Endothelial cell of umbilical vein (primary cell): ENCODE measurements at regions not wholly inside any gene's neighbourhood (a gene's known extent, or its start where the extent isn't known, plus 50 kb on each side); places are given as distances from the start of the nearest gene placed in this dataset.

ENCODE experiments used
- BruUV-seq: library from RNA; stranded (reverse); fragments of 400-500 nt; replicated peaks from 2 replicates; lab custom pipeline; 2021; lab: Mats Ljungman, UMichigan
- CTCF ChIA-PET: fragments of 300-600, 350-600 bp; sonication (Branson Sonifier 250); formaldehyde crosslinking; loops from one replicate; lab custom pipeline; 2021; ENCODE audit warnings: antibody characterized with exemption, inconsistent platforms; lab: Charles Lee
- POLR2A ChIA-PET: fragments of 300-600, 350-600 bp; sonication (Branson Sonifier 250); formaldehyde crosslinking; loops from one replicate; lab custom pipeline; 2021; ENCODE audit warnings: antibody characterized with exemption, inconsistent platforms; lab: Charles Lee
- DNase-seq: peaks from one replicate; pipeline ENCODE4 v3.0.0-alpha.2; 2011; ENCODE audit warnings: low read depth, low spot score
- FAIRE-seq: peaks from 2 replicates; lab custom pipeline; 2011; peaks lifted over from hg19 to GRCh38; lab: Jason Lieb, UNC
- H2AFZ ChIP-seq: 2 replicates; pipeline ENCODE4 v1.6.0; 2012; ENCODE audit warnings: low read depth, low read length, control low read depth, inconsistent platforms
- H3K27ac ChIP-seq: 2 replicates; pipeline ENCODE4 v1.5.1; 2011; ENCODE audit warnings: low read depth, mild to moderate bottlenecking, control low read depth, low read length, moderate library complexity; ENCODE audit not compliant: insufficient read depth
- H3K27me3 ChIP-seq, 2 experiments: 2 replicates each; pipeline versions ENCODE4 v1.6.0 to v1.6.1; 2011; ENCODE audit warnings: low read length in 2 of 2, mixed read lengths in 1 of 2; ENCODE audit not compliant: control insufficient read depth in 2 of 2, insufficient read depth in 2 of 2
- H3K36me3 ChIP-seq, 2 experiments: 2 replicates in 1 of 2; 3 replicates in 1 of 2; pipeline ENCODE4 v1.5.1; 2011; ENCODE audit warnings: low read length in 2 of 2, mild to moderate bottlenecking in 1 of 2, moderate library complexity in 1 of 2; ENCODE audit not compliant: control insufficient read depth in 2 of 2, insufficient read depth in 2 of 2; ENCODE audit errors: extremely low read depth in 1 of 2
- H3K4me1 ChIP-seq: 3 replicates; pipeline ENCODE4 v1.5.1; 2011; ENCODE audit warnings: mild to moderate bottlenecking, low read length; ENCODE audit not compliant: control insufficient read depth, insufficient read depth; ENCODE audit errors: extremely low read depth
- H3K4me2 ChIP-seq: 2 replicates; pipeline ENCODE4 v1.6.1; 2011; ENCODE audit warnings: low read length, control low read depth, mixed read lengths; ENCODE audit not compliant: insufficient read depth
- H3K4me3 ChIP-seq, 3 experiments: fragments of 200-600 bp in 1 of 3; sonication (generic), shearing (Covaris generic) in 1 of 3; replicated peaks in 1 of 3; 2 replicates each; pipeline ENCODE4 v1.5.1; 2011 to 2016; ENCODE audit warnings: control low read depth in 3 of 3, low read length in 3 of 3, mild to moderate bottlenecking in 2 of 3, inconsistent platforms in 1 of 3, low read depth in 1 of 3, moderate library complexity in 1 of 3; ENCODE audit not compliant: insufficient read depth in 1 of 3
- H3K79me2 ChIP-seq: 2 replicates; pipeline ENCODE4 v1.6.0; 2012; ENCODE audit warnings: low read length, inconsistent platforms; ENCODE audit not compliant: control insufficient read depth, insufficient read depth
- H3K9ac ChIP-seq: replicated peaks from 2 replicates; pipeline ENCODE3; 2011; ENCODE audit warnings: low read length, control low read depth; ENCODE audit not compliant: insufficient read depth; ENCODE audit errors: extremely low read depth
- H3K9me1 ChIP-seq: replicated peaks from 3 replicates; pipeline ENCODE4 v1.6.0; 2011; ENCODE audit warnings: mild to moderate bottlenecking, low read length; ENCODE audit not compliant: control insufficient read depth, insufficient read depth; ENCODE audit errors: extremely low read depth
- H3K9me3 ChIP-seq: replicated peaks from 2 replicates; pipeline ENCODE4 v1.5.1; 2012; ENCODE audit warnings: low read length, inconsistent platforms; ENCODE audit not compliant: control insufficient read depth, insufficient read depth
- H4K20me1 ChIP-seq: replicated peaks from 2 replicates; pipeline ENCODE3; 2011; ENCODE audit warnings: mild to moderate bottlenecking, low read length; ENCODE audit not compliant: control insufficient read depth, insufficient read depth; ENCODE audit errors: extremely low read depth
- CTCF ChIP-seq, 2 donors: IDR thresholded peaks; 1 replicate in 1 of 2; 2 replicates in 1 of 2; pipeline ENCODE4 v1.5.1; 2011; ENCODE audit warnings: low read length in 2 of 2, mild to moderate bottlenecking in 2 of 2, moderate library complexity in 2 of 2, control low read depth in 1 of 2, inconsistent platforms in 1 of 2, low read depth in 1 of 2; ENCODE audit not compliant: insufficient read depth in 1 of 2; ENCODE audit errors: extremely low read depth in 1 of 2
- EZH2 ChIP-seq: IDR thresholded peaks from 2 replicates; pipeline ENCODE4 v1.6.1; 2012; ENCODE audit warnings: borderline replicate concordance, low read depth, mild to moderate bottlenecking, moderate library complexity, low read length, inconsistent platforms; ENCODE audit not compliant: severe bottlenecking
- FOS ChIP-seq: IDR thresholded peaks from 2 replicates; pipeline ENCODE4 v1.6.1; 2011; ENCODE audit warnings: mild to moderate bottlenecking, low read length, moderate library complexity, borderline replicate concordance; ENCODE audit not compliant: insufficient read depth
- GATA2 ChIP-seq: IDR thresholded peaks from 2 replicates; pipeline ENCODE4 v1.7.0; 2011; ENCODE audit warnings: low read depth, mild to moderate bottlenecking, moderate library complexity, mixed read lengths, low read length; ENCODE audit not compliant: insufficient read length, insufficient read depth
- JUN ChIP-seq: IDR thresholded peaks from 2 replicates; pipeline ENCODE4 v1.6.1; 2011; ENCODE audit warnings: borderline replicate concordance, low read depth; ENCODE audit not compliant: insufficient read length, insufficient read depth
- MAX ChIP-seq: IDR thresholded peaks from 2 replicates; pipeline ENCODE4 v1.6.1; 2011; ENCODE audit not compliant: insufficient read depth, insufficient read length
- MYC ChIP-seq: IDR thresholded peaks from one replicate; pipeline ENCODE4 v1.6.1; 2011; ENCODE audit warnings: mild to moderate bottlenecking, low read depth, low read length
- POLR2A ChIP-seq: IDR thresholded peaks from 2 replicates; pipeline ENCODE4 v1.6.1; 2012; ENCODE audit warnings: low read depth, mild to moderate bottlenecking, control low read depth, low read length
- POLR2AphosphoS5 ChIP-seq: IDR thresholded peaks from 2 replicates; pipeline ENCODE4 v1.6.1; 2012; ENCODE audit warnings: low read depth, mild to moderate bottlenecking, control low read depth, low read length, moderate library complexity; ENCODE audit not compliant: insufficient read depth
- dilution Hi-C: fragments of 300-500 bp; cut with MboI; formaldehyde crosslinking; loops from one replicate; pipeline ENCODE4 v1.15.0; 2019; ENCODE audit warnings: low sequenced_read_pairs; ENCODE audit not compliant: extremely low pct_ligation_motif_present
- intact Hi-C: fragments of 100-400 bp; cut with micrococcal nuclease; formaldehyde crosslinking; loops from one replicate; pipeline ENCODE4 v1.10.0; 2022

GRCh38 chr13:110822669-110822945 lies 92.3 kb downstream of the ANKRD10 start:
- no peak for DNase-seq
- H3K9me3 ChIP-seq, result no peaks in the 10 kb centered on the region
- BruUV-seq, result no TSS peak
- no peaks in the 10 kb centered on the region for H4K20me1 ChIP-seq
- intact Hi-C loops, result no loop called here
- CTCF ChIA-PET, result interaction anchor here (2.1 kb wide), 1 partner anchor 229 kb away, joined by 10 read pairs; no protein-coding TSS in a partner anchor
- POLR2A ChIA-PET, result no interaction called here
- no peak overlapping the region for H2AFZ ChIP-seq
- no peak overlapping the region for H3K4me2 ChIP-seq
- FAIRE-seq, result no peak
- dilution Hi-C loops, result no loop called here
- H3K79me2 ChIP-seq, result no peaks in the 10 kb centered on the region
- H3K9ac ChIP-seq, result no peak overlapping the region
- H3K36me3 ChIP-seq, result no peaks in the 10 kb centered on the region
- no peak for TF ChIP-seq JUN
- no peak for TF ChIP-seq FOS
- no peak for TF ChIP-seq POLR2AphosphoS5
- TF ChIP-seq CTCF (IDR thresholded peaks at IDR 0.05; ENCODE audit: extremely low read depth in 1 of 2, insufficient read depth in 1 of 2, low read depth in 1 of 2, low read length in 2 of 2), result no peak
- no peak for TF ChIP-seq POLR2A
- no peak for TF ChIP-seq MAX
- TF ChIP-seq MYC, result no peak
- no peak for TF ChIP-seq GATA2
- TF ChIP-seq EZH2, result no peak
- H3K4me3 ChIP-seq, result no peak overlapping the region
- peaks cover 0 to 3% of the 10 kb centered on the region in 2 experiments for H3K27me3 ChIP-seq
- H3K9me1 ChIP-seq, result no peaks in the 10 kb centered on the region
- no peaks in the 10 kb centered on the region for H3K4me1 ChIP-seq
- H3K27ac ChIP-seq, result no peak overlapping the region
